ENCODE measurements at regions not wholly inside any gene's neighbourhood (a gene's known extent, or its start where the extent isn't known, plus 50 kb on each side); places are given as distances from the start of the nearest gene placed in this dataset.
A peak's percentile ranks its signal among the peaks of the same experiment; 100 is the strongest.

- no peaks in the 10 kb centered on the region for H3K9me3 ChIP-seq
- no peak for TF ChIP-seq POLR2A (IDR thresholded peaks at IDR 0.05)
- DNase-seq: peak; percentile 11
- no peaks in the 10 kb centered on the region for H3K27me3 ChIP-seq
- H3K4me3 ChIP-seq: no peak overlapping the region
- H3K36me3 ChIP-seq: no peaks in the 10 kb centered on the region
- no peak overlapping the region for H3K27ac ChIP-seq
- 90 to 91% methylated on average over 6 of the region's 6 CpGs for whole genome bisulfite sequencing, 2 donors
- intact Hi-C loops (cut with DNase I): no loop called here
- H3K4me1 ChIP-seq: peaks cover 0 to 7% (median under 1%) of the 10 kb centered on the region in 4 donors
Observed at GRCh38 chrX:68934922-68935321, 106.1 kb downstream of the EFNB1 start.

GRCh38 chrX:68934421-68934820 is 105.6 kb downstream of the EFNB1 start:
- H3K9me3 ChIP-seq: no peaks in the 10 kb centered on the region
- H3K27me3 ChIP-seq: no peaks in the 10 kb centered on the region
- intact Hi-C loops (cut with DNase I): no loop called here
- TF ChIP-seq EP300 (IDR thresholded peaks at IDR 0.05): no peak
- no peak for TF ChIP-seq POLR2AphosphoS5 (IDR thresholded peaks at IDR 0.05)
- no peak for TF ChIP-seq POLR2A (IDR thresholded peaks at IDR 0.05)
- TF ChIP-seq CTCF (IDR thresholded peaks at IDR 0.05): no peak
- H3K4me3 ChIP-seq: no peak overlapping the region
- H3K27ac ChIP-seq: no peak overlapping the region
- no peaks in the 10 kb centered on the region for H3K36me3 ChIP-seq
- peak; percentile 22 for DNase-seq
- peaks cover 0 to 10% (median 4%) of the 10 kb centered on the region in 4 donors for H3K4me1 ChIP-seq
- 21 to 60% methylated on average over 3 of the region's 3 CpGs for WGBS, 2 donors

GRCh38 chrX:68932611-68933010 is 103.8 kb downstream of the EFNB1 start:
- intact Hi-C loops (cut with DNase I): no loop called here
- peaks cover 0 to 10% (median 7%) of the 10 kb centered on the region in 4 donors for H3K4me1 ChIP-seq
- peak; percentile 11 for DNase-seq
- H3K27ac ChIP-seq: no peak overlapping the region
- no peak overlapping the region for H3K4me3 ChIP-seq
- H3K27me3 ChIP-seq: no peaks in the 10 kb centered on the region
- no peaks in the 10 kb centered on the region for H3K36me3 ChIP-seq
- no peaks in the 10 kb centered on the region for H3K9me3 ChIP-seq
- TF ChIP-seq CTCF (IDR thresholded peaks at IDR 0.05): no peak
- TF ChIP-seq POLR2A (IDR thresholded peaks at IDR 0.05): no peak
- TF ChIP-seq POLR2AphosphoS5 (IDR thresholded peaks at IDR 0.05): no peak
- no peak for TF ChIP-seq EP300 (IDR thresholded peaks at IDR 0.05)
- WGBS, 2 donors: 81 to 83% methylated on average over 4 of the region's 4 CpGs

DNA sequence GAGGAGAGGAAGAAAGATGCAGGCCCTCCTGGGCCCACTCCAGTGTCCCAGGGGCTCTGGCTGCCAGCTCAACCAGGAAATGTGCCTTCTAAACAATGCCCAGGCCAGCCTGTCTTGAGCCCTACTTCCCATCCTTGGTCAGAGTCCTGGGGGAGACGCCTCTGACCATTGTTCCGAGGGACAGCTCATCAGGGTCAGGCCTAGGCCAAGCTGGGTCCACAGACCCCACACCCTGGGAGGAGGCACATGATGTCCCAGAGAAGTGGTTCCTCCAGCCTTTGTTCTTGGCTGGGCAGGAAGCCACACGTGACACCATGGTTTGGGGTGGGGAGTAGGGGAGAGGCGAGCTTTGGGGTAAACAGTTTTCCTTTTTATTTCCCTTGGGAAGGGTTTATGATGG is 102.5 kb downstream of the EFNB1 start:
- no peak overlapping the region for H3K4me3 ChIP-seq
- H3K9me3 ChIP-seq: no peaks in the 10 kb centered on the region
- H3K4me1 ChIP-seq: peaks cover 0 to 10% (median 7%) of the 10 kb centered on the region in 4 donors
- no peak for DNase-seq
- TF ChIP-seq POLR2AphosphoS5 (IDR thresholded peaks at IDR 0.05): no peak
- no peak for TF ChIP-seq EP300 (IDR thresholded peaks at IDR 0.05)
- no peak for TF ChIP-seq CTCF (IDR thresholded peaks at IDR 0.05)
- TF ChIP-seq POLR2A (IDR thresholded peaks at IDR 0.05): no peak
- H3K27ac ChIP-seq: no peak overlapping the region
- no peaks in the 10 kb centered on the region for H3K36me3 ChIP-seq
- no peaks in the 10 kb centered on the region for H3K27me3 ChIP-seq
- intact Hi-C loops (cut with DNase I): no loop called here
- 70 to 84% methylated on average over 4 of the region's 4 CpGs for WGBS, 2 donors

GRCh38 chrX:68930542-68931317 is 101.9 kb downstream of the EFNB1 start:
- WGBS, 2 donors: 75 to 82% methylated on average over 5 of the region's 5 CpGs
- Histone ChIP-seq H3K9me3 (no peaks in the 10 kb centered on the region), H3K27ac (no peak overlapping the region), H3K4me3 (no peak overlapping the region), H3K27me3 (no peaks in the 10 kb centered on the region), H3K36me3 (no peaks in the 10 kb centered on the region), H3K4me1 (peaks cover 0 to 10% (median 7%) of the 10 kb centered on the region in 4 donors)
- intact Hi-C loops (cut with DNase I): no loop called here
- no peak for DNase-seq
- TF ChIP-seq CTCF (IDR thresholded peaks at IDR 0.05) (no peak), POLR2A (IDR thresholded peaks at IDR 0.05) (no peak), POLR2AphosphoS5 (IDR thresholded peaks at IDR 0.05) (no peak), EP300 (IDR thresholded peaks at IDR 0.05) (no peak)

Measured in sigmoid colon (tissue), 6 donors.